Ishikawa (cell line): ENCODE measurements at regions not wholly inside any gene's neighbourhood (a gene's known extent, or its start where the extent isn't known, plus 50 kb on each side); places are given as distances from the start of the nearest gene placed in this dataset.

Experiments used
- CEBPB ChIP-seq: IDR thresholded peaks from 2 replicates; pipeline ENCODE4 v1.6.1; 2012
- CREB1 ChIP-seq: IDR thresholded peaks from 2 replicates; pipeline ENCODE4 v1.6.1; 2012; ENCODE audit warnings: low read depth
- EGR1 ChIP-seq: IDR thresholded peaks from 2 replicates; pipeline ENCODE4 v1.6.1; 2012
- FOXM1 ChIP-seq: IDR thresholded peaks from 2 replicates; pipeline ENCODE4 v1.6.1; 2012; ENCODE audit warnings: low read depth, borderline replicate concordance
- RAD21 ChIP-seq: IDR thresholded peaks from 2 replicates; pipeline ENCODE4 v1.6.1; 2012; ENCODE audit warnings: low read depth
- TAF1 ChIP-seq: IDR thresholded peaks from 2 replicates; pipeline ENCODE4 v1.6.1; 2012; ENCODE audit warnings: low read depth, mild to moderate bottlenecking
- TCF12 ChIP-seq: IDR thresholded peaks from 2 replicates; pipeline ENCODE4 v1.6.1; 2012; ENCODE audit warnings: low read depth
- TEAD4 ChIP-seq: IDR thresholded peaks from 2 replicates; pipeline ENCODE4 v1.6.1; 2012
- YY1 ChIP-seq: IDR thresholded peaks from 2 replicates; pipeline ENCODE4 v1.6.1; 2012; ENCODE audit warnings: low read depth
- ZBTB7A ChIP-seq: IDR thresholded peaks from 2 replicates; pipeline ENCODE4 v1.6.1; 2012; ENCODE audit warnings: low read depth
- TF ChIP-seq, protein P1 (sequence below): IDR thresholded peaks from 2 replicates; pipeline ENCODE4 v1.6.1; 2012; ENCODE audit warnings: low read depth, mild to moderate bottlenecking

DNA sequence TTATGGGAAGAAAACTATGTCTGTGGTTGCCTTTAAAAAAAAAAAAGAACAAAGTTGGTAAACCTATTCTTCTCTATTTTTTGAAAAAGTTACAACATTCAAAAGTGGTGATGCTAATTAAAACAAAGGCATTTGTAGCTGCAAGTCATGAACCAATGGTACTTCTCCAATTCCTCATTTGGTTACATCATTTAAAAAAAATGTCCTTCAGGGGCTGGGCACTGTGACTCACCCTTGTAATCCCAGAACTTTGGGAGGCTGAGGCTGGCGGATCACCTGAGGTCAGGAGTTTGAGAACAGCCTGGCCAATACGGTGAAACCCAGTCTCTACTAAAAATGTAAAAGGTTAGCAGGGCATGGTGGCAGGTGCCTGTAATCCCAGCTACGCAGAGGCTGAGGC is 574.6 kb downstream of the VGLL3 start:
- TF ChIP-seq RAD21 (no peak), EGR1 (no peak), CREB1 (no peak), YY1 (no peak), TAF1 (no peak), ZBTB7A (no peak), TEAD4 (no peak), TCF12 (no peak), FOXM1 (no peak), CEBPB (no peak)
- TF ChIP-seq, protein P1, sequence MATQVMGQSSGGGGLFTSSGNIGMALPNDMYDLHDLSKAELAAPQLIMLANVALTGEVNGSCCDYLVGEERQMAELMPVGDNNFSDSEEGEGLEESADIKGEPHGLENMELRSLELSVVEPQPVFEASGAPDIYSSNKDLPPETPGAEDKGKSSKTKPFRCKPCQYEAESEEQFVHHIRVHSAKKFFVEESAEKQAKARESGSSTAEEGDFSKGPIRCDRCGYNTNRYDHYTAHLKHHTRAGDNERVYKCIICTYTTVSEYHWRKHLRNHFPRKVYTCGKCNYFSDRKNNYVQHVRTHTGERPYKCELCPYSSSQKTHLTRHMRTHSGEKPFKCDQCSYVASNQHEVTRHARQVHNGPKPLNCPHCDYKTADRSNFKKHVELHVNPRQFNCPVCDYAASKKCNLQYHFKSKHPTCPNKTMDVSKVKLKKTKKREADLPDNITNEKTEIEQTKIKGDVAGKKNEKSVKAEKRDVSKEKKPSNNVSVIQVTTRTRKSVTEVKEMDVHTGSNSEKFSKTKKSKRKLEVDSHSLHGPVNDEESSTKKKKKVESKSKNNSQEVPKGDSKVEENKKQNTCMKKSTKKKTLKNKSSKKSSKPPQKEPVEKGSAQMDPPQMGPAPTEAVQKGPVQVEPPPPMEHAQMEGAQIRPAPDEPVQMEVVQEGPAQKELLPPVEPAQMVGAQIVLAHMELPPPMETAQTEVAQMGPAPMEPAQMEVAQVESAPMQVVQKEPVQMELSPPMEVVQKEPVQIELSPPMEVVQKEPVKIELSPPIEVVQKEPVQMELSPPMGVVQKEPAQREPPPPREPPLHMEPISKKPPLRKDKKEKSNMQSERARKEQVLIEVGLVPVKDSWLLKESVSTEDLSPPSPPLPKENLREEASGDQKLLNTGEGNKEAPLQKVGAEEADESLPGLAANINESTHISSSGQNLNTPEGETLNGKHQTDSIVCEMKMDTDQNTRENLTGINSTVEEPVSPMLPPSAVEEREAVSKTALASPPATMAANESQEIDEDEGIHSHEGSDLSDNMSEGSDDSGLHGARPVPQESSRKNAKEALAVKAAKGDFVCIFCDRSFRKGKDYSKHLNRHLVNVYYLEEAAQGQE: no peak
